ENCODE measurements at regions not wholly inside any gene's neighbourhood (a gene's known extent, or its start where the extent isn't known, plus 50 kb on each side); places are given as distances from the start of the nearest gene placed in this dataset.

- Mint-ChIP-seq H3K4me1 (no peaks in the 10 kb centered on the region), H3K36me3 (no peaks in the 10 kb centered on the region), H3K4me3 (no peak overlapping the region), H3K27ac (no peak overlapping the region), H3K9me3 (peaks cover 1% of the 10 kb centered on the region), H3K27me3 (peaks cover 2% of the 10 kb centered on the region)
- ATAC-seq (ENCODE audit: low read depth) (no peak), DNase-seq (ENCODE audit: low spot score in 2 of 2) (no peak)
Observed at GRCh38 chr17:71164561-71164960, 956.3 kb upstream of the SOX9 start.

- Mint-ChIP-seq H3K9me3 (peaks cover 2% of the 10 kb centered on the region), H3K27ac (no peak overlapping the region), H3K4me3 (no peak overlapping the region), H3K36me3 (no peaks in the 10 kb centered on the region), H3K27me3 (peaks cover 2% of the 10 kb centered on the region), H3K4me1 (no peaks in the 10 kb centered on the region)
- ATAC-seq (ENCODE audit: low read depth) (no peak), DNase-seq (ENCODE audit: low spot score in 2 of 2) (no peak)
Observed at GRCh38 chr17:71166311-71166710, 954.5 kb upstream of the SOX9 start.

GRCh38 chr17:71168053-71168741, 952.6 kb upstream of the SOX9 start:
- DNase-seq (ENCODE audit: low spot score in 2 of 2): no peak
- Mint-ChIP-seq H3K27me3 (no peaks in the 10 kb centered on the region), H3K4me1 (no peaks in the 10 kb centered on the region), H3K27ac (no peak overlapping the region), H3K36me3 (no peaks in the 10 kb centered on the region), H3K9me3 (peaks cover 5% of the 10 kb centered on the region), H3K4me3 (no peak overlapping the region)
- ATAC-seq (ENCODE audit: low read depth): no peak

GRCh38 chr17:71170070-71170469, 950.8 kb upstream of the SOX9 start:
- Mint-ChIP-seq H3K9me3 (peaks cover 6% of the 10 kb centered on the region), H3K27ac (no peak overlapping the region), H3K4me3 (no peak overlapping the region), H3K36me3 (no peaks in the 10 kb centered on the region), H3K27me3 (no peaks in the 10 kb centered on the region), H3K4me1 (no peaks in the 10 kb centered on the region)
- DNase-seq (ENCODE audit: low spot score in 2 of 2) (no peak), ATAC-seq (ENCODE audit: low read depth) (no peak)

GRCh38 chr17:71171270-71171669, 949.5 kb upstream of the SOX9 start:
- no peak overlapping the region for H3K4me3 Mint-ChIP-seq

GRCh38 chr17:71173991-71174390, 946.8 kb upstream of the SOX9 start:
- H3K36me3 Mint-ChIP-seq: no peaks in the 10 kb centered on the region
- no peak overlapping the region for H3K27ac Mint-ChIP-seq
- H3K4me1 Mint-ChIP-seq: no peaks in the 10 kb centered on the region
- no peak overlapping the region for H3K4me3 Mint-ChIP-seq
- H3K9me3 Mint-ChIP-seq: peaks cover 8% of the 10 kb centered on the region
- no peaks in the 10 kb centered on the region for H3K27me3 Mint-ChIP-seq
- no peak for ATAC-seq (ENCODE audit: low read depth)
- DNase-seq (ENCODE audit: low spot score in 2 of 2): no peak

More at GRCh38 chr17:71171270-71171669, 949.5 kb upstream of the SOX9 start:
- no peaks in the 10 kb centered on the region for H3K36me3 Mint-ChIP-seq
- no peaks in the 10 kb centered on the region for H3K27me3 Mint-ChIP-seq
- H3K9me3 Mint-ChIP-seq: peaks cover 6% of the 10 kb centered on the region
- H3K4me1 Mint-ChIP-seq: no peaks in the 10 kb centered on the region
- DNase-seq (ENCODE audit: low spot score in 2 of 2): no peak
- ATAC-seq (ENCODE audit: low read depth): no peak
- H3K27ac Mint-ChIP-seq: no peak overlapping the region

GRCh38 chr17:71176331-71176730, 944.5 kb upstream of the SOX9 start:
- DNase-seq (ENCODE audit: low spot score in 2 of 2) (no peak), ATAC-seq (ENCODE audit: low read depth) (no peak)
- Mint-ChIP-seq H3K27me3 (no peaks in the 10 kb centered on the region), H3K4me3 (no peak overlapping the region), H3K4me1 (no peaks in the 10 kb centered on the region), H3K27ac (no peak overlapping the region), H3K36me3 (no peaks in the 10 kb centered on the region), H3K9me3 (peaks cover 6% of the 10 kb centered on the region)

- Mint-ChIP-seq H3K9me3 (peaks cover 3% of the 10 kb centered on the region), H3K27ac (no peak overlapping the region), H3K4me3 (no peak overlapping the region), H3K4me1 (no peaks in the 10 kb centered on the region), H3K27me3 (no peaks in the 10 kb centered on the region), H3K36me3 (no peaks in the 10 kb centered on the region)
- no peak for DNase-seq (ENCODE audit: low spot score in 2 of 2)
- no peak for ATAC-seq (ENCODE audit: low read depth)
Observed at GRCh38 chr17:71176928-71177443, 943.8 kb upstream of the SOX9 start.

GRCh38 chr17:71180801-71181385, 939.9 kb upstream of the SOX9 start:
- no peak overlapping the region for H3K27ac Mint-ChIP-seq
- H3K9me3 Mint-ChIP-seq: peaks cover 2% of the 10 kb centered on the region
- H3K36me3 Mint-ChIP-seq: no peaks in the 10 kb centered on the region
- no peaks in the 10 kb centered on the region for H3K27me3 Mint-ChIP-seq
- no peak overlapping the region for H3K4me3 Mint-ChIP-seq
- DNase-seq (ENCODE audit: low spot score in 2 of 2) (no peak), ATAC-seq (ENCODE audit: low read depth) (no peak)
- no peaks in the 10 kb centered on the region for H3K4me1 Mint-ChIP-seq

- DNase-seq (ENCODE audit: low spot score in 2 of 2) (no peak), ATAC-seq (ENCODE audit: low read depth) (no peak)
- Mint-ChIP-seq H3K36me3 (no peaks in the 10 kb centered on the region), H3K9me3 (peaks cover 3% of the 10 kb centered on the region), H3K4me3 (no peak overlapping the region), H3K4me1 (no peaks in the 10 kb centered on the region), H3K27me3 (no peaks in the 10 kb centered on the region), H3K27ac (no peak overlapping the region)
Observed at GRCh38 chr17:71183066-71183660, 937.7 kb upstream of the SOX9 start.

GRCh38 chr17:71184716-71185115, 936.1 kb upstream of the SOX9 start:
- no peaks in the 10 kb centered on the region for H3K27me3 Mint-ChIP-seq
- ATAC-seq (ENCODE audit: low read depth) (no peak), DNase-seq (ENCODE audit: low spot score in 2 of 2) (no peak)
- H3K36me3 Mint-ChIP-seq: no peaks in the 10 kb centered on the region
- H3K4me1 Mint-ChIP-seq: no peaks in the 10 kb centered on the region
- H3K27ac Mint-ChIP-seq: no peak overlapping the region
- peaks cover 1% of the 10 kb centered on the region for H3K9me3 Mint-ChIP-seq
- H3K4me3 Mint-ChIP-seq: no peak overlapping the region

GRCh38 chr17:71187145-71187878, 933.5 kb upstream of the SOX9 start:
- H3K4me1 Mint-ChIP-seq: no peaks in the 10 kb centered on the region
- ATAC-seq (ENCODE audit: low read depth): no peak
- H3K4me3 Mint-ChIP-seq: no peak overlapping the region
- H3K9me3 Mint-ChIP-seq: peaks cover 4% of the 10 kb centered on the region
- no peak overlapping the region for H3K27ac Mint-ChIP-seq
- H3K27me3 Mint-ChIP-seq: no peaks in the 10 kb centered on the region
- DNase-seq (ENCODE audit: low spot score in 2 of 2): no peak
- H3K36me3 Mint-ChIP-seq: no peaks in the 10 kb centered on the region

GRCh38 chr17:71188811-71189492, 931.9 kb upstream of the SOX9 start:
- DNase-seq (ENCODE audit: low spot score in 2 of 2): no peak
- Mint-ChIP-seq H3K27me3 (no peaks in the 10 kb centered on the region), H3K36me3 (no peaks in the 10 kb centered on the region), H3K4me1 (no peaks in the 10 kb centered on the region), H3K9me3 (peaks cover 4% of the 10 kb centered on the region), H3K4me3 (no peak overlapping the region), H3K27ac (no peak overlapping the region)
- ATAC-seq (ENCODE audit: low read depth): no peak

GRCh38 chr17:71189493-71189831, 931.4 kb upstream of the SOX9 start:
- H3K4me3 Mint-ChIP-seq: no peak overlapping the region
- no peak for ATAC-seq (ENCODE audit: low read depth)
- H3K9me3 Mint-ChIP-seq: peaks cover 9% of the 10 kb centered on the region
- no peaks in the 10 kb centered on the region for H3K27me3 Mint-ChIP-seq
- H3K4me1 Mint-ChIP-seq: no peaks in the 10 kb centered on the region
- no peaks in the 10 kb centered on the region for H3K36me3 Mint-ChIP-seq
- no peak for DNase-seq (ENCODE audit: low spot score in 2 of 2)
- H3K27ac Mint-ChIP-seq: no peak overlapping the region

All from memory B cell (primary cell).